NCI-H226 (cell line): ENCODE measurements at regions not wholly inside any gene's neighbourhood (a gene's known extent, or its start where the extent isn't known, plus 50 kb on each side); places are given as distances from the start of the nearest gene placed in this dataset.

ENCODE experiments used
- DNase-seq: peaks from one replicate; pipeline ENCODE4 v3.0.0-alpha.2; 2015

DNA sequence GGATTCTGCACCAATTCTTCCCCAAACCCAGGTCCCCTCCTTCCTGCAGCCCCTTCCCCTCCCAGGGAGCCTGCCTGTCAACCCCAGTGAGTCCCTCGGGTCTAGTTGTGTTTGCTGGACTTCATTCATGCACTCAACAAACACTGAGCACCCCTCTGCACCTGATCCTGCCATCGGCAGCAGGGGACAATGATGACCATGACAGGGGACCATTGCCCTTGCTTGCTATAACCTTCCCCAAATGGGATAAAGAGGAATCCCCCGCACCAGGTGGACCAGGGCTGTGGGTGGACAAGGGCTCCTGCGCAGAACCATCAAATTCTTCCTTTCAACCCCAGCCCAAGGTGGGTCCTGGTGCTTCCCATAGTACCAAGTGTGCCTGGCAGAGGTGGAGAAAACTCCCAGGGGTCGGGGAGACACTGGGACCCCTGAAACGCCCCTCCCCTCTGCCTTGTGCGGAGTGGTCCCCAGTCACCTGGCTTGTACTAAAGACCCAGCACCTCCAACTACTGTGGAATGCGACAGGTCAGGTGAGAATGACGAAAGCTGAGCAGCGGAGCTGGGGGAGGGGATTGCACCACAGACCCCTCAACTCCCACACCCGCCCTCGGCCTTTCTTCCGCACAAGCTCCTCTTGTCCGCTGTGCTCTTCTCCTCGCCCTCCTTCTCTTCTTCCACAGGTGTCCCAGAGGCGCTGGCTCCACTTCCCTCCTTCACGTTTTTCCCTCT lies 119.9 kb upstream of the ZNF217 start:
- no peak for DNase-seq

DNA sequence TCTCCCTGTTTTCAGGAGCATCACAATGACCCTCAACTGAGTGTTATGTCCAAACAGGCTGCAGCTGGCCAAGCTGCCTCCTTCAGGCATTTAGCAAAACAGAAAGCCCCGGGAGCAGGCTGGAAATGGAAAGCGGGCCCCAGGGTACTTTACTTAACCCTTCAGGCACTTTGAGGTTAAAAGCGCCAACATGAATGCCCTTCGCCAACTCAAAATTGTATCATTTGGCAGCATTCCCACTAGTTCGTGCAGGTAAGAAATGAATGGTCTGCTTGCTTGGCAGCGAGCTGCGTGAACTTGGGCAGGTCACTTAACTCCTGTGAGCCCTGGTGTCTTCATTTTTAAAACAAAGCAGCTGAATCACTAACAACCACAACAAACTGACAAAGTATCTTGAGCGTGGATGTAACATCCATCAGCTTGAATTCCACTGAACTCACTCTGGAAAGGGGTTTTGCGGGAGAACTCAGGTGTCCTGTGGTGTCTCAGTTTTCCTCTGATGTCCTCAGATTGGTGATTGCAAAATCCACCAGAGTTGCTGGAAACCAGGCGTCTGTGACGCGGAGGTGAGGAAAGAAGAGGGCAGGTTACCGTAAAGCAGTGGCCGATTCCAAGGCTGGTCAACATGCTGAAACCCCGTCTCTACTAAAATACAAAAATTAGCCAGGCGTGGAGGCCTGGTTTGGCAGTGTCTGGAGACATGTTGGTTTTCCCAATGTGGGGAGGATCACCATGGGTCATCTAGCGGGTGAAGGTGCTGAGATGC lies 118.8 kb upstream of the ZNF217 start:
- DNase-seq: no peak

DNA sequence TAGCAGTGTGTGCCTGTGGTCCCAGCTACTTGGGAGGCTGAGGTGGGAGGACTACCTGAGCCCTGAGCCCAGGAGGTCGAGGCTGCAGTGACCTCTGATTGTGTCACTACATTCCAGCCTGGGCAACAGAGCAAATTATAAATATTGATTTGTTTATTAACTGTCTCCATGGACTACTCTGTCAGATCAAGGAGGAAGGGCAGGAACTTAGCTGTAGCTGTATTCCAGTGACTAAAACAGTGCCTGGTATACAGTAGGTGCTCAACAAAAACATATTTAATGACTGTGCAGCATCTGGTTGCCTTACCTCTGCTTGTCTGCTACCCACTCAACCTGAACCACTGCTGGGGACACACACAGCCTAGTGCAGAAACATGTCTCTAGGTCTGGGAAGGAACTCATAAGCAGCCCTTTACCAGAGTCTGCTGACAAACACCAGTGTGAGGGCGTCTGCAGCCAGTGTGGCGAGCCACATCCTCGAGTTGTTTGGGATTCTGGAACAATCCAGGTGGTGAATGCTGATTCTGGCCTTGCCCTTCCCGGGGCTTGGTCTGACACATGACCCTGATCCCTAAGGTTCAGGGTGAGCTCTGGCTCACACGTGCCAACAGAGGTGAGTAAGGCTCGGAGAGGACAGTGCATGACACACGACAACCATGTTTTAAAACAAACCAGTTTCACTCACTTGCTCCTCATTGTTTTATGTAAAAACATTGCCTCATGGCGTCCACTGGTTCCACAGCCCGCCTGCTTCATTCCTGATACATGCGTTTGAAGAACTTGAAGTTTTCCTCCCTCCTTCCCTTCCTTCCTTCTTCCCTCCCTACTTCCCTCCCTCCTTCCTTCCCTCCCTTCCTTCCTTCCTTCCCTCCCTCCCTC lies 117.9 kb upstream of the ZNF217 start:
- DNase-seq: no peak

DNA sequence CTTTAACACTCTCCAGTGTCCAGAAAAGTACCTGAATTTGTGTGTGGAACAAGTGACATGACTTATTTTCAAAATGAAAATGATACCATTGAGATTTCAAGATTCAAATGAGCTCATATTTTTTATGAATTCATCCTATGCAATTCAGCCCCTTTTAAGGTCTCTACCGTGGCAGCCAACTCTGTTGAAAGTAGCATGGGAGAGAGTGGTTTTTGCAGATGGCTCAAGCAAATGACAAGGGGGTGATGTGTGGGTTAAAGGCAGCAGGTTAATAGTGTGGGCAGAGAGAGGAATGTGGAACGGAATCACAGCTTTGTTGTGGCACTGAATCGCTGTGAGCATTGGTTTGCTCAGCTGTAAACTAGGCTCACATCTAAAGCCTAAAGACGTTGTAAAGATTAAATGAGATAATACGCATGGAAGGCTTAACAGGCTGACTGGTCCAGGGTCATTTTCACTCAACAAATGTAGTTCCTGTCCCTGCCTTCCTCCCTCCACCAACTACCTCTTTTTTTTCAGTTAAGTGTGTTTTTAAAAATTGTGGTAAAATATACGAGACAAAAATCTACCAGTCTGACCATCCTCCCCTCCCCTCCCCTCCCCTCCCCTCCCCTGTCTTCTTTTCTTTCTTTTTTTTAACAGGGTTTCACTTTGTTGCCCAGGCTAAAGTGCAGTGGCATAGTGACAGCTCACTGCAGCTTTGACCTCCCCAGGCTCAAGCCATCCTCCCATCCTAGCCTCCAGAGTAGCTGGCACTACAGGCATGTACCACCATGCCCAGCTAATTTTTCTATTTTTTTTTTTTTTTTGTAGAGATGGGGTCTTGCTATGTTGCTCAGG lies 114.7 kb upstream of the ZNF217 start:
- no peak for DNase-seq

DNA sequence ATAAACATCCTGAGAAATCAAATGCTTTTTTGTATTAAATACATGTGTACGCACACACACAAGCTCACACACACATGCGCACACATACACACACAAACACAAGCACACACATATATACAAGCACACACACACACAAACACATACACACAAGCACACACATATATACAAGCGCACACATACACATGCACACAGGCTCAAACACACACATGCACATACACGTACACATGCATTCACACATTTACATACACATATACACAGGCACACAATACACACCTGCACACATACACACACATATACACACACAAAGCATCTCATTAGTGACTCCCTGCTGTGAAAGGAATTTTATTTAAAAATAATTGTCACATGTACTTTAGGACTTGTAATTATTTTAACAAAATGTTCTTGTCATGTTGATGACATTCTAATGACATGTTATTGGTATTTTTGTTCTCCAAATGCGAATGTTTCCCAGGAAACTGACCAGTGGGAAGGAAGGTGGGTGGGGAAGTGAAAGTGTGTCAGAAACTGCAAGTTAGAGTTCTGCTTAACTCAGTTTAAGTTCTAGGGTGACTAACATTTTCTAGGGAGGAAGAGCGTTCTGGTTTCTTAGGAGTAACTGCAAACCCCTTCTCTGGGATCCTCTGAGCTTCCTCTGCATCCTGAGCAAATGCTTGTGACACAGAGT lies 113.9 kb upstream of the ZNF217 start:
- DNase-seq: no peak

DNA sequence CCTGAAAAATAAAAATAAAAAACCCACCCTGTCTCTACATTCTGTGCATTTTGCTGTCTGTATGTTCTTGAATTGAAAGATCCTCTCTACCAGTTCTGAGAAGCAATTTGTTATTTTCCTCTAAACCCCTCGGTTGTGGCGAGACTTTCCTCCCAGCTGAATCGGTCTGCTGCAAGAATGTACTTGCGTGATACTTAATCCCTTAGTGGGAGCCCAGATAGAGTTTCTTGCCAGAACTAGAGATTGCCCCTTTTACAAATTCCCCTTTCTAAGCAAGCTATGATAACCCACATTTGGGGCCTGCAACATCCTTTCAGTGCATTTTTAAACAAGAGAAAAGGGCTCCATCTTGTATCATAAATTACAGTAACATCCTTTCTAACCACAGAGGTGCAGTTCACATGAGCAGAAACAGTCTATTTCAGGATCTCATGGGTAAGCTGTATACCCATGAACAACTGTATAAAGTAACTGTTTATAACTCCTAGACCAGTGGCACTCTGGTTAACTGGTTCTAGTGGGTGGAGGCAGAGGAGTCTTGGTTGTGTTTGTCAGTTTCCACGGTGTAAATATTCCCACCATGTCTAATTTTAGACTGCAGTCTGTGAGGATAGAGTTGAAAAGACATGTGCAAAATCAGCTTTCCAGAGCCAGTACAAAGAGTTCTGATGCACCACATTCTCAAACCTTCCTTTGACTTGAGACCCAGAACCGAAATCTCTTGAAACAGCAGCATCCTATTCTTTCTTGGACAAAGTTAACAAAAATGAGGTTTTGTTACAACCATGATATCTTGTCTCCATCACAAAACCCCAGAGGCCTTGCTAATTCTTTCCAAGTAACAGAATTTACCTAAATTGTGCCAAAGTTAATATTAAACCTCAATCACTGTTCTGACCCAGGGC lies 113.1 kb upstream of the ZNF217 start:
- no peak for DNase-seq

- no peak for DNase-seq
Measured at GRCh38 chr20:53706008-53706465, 112.4 kb upstream of the ZNF217 start.

GRCh38 chr20:53702617-53703016 lies 109.0 kb upstream of the ZNF217 start:
- DNase-seq: no peak

GRCh38 chr20:53699906-53700305 lies 106.3 kb upstream of the ZNF217 start:
- no peak for DNase-seq

DNA sequence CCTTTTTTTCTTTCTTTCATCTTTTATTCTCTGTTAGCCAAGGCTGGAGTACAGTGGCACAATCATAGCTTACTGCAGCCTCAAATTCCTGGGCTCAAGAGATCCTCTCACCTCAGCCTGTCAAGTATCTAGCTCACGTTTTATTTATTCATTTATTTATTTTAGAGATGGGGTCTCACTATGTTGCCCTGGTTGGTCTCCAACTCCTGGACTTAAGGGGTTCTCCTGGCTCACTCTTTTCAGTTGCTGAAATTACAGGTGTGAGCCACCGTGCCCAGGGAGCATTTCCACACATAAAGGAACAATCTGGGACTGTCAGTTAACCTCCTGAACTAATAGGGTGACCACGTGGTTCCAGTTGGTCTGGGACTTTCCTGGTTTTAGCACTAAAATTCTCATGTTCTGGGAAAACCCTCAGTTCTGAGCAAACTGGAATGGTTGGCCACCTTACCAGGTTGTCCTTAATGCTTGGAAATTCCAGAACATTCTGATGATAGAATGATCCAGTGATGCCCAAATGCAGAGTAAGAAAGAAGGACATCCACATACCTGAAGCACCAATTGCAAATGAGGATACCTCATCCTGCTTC lies 105.5 kb upstream of the ZNF217 start:
- DNase-seq: no peak

GRCh38 chr20:53698371-53698978 lies 104.8 kb upstream of the ZNF217 start:
- no peak for DNase-seq

DNA sequence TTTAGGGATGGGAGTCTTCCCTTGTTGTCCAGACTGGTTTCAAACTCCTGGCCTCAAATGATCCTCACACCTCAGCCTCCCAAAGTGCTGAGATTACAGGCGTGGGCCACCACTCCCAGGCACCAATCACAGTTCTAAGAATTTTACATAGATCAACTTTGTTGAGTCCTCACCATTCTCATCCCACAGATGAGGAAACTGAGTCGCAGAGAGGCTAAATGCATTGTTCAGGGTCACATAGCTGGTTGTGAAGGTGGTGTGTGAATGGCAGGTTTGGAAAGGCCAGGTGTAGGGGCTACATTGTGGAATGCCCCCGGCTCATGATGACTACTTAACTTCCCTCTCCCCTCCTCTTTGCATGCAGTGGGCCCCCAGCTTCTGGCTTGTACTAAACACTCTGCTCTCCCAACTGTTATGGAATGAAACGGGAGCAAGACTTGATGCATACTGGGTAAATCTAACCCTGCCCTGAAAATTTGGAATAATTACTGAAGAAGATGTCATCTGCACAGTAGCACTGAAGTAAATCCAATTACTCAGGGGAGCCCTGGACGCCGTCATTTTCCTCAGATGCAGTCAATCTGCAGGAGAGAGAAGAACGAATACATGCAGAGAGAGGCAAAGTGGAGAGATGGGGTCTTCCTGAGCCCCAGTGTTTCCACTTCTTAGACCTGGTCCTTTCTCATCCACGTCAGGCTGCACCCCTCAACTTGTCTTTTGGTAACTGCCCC lies 102.3 kb upstream of the ZNF217 start:
- no peak for DNase-seq

DNA sequence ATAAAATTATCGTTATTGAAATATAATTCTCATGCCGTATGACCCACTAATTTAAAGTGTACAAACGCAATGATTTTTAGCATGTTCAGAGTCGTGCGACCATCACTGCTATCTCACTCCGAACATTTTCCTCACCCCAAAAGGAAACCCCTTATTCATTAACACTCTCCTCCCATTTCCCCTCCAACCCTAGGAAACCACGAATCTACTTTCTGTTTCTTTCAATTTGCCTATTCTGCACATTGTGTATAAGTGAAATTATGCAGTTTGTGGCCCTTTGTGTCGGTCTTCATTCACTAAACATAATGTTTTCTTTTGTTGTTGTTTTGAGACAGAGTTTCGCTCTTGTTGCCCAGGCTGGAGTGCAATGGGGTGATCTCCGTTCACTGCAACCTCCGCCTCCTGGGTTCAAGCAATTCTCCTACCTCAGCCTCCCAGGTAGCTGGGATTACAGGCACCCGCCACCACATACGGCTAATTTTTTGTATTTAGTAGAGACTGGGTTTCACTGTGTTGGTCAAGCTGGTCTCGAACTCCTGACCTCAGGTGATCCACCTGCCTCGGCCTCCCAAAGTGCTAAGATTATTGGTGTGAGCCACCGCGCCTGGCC lies 99.7 kb upstream of the ZNF217 start:
- no peak for DNase-seq

DNA sequence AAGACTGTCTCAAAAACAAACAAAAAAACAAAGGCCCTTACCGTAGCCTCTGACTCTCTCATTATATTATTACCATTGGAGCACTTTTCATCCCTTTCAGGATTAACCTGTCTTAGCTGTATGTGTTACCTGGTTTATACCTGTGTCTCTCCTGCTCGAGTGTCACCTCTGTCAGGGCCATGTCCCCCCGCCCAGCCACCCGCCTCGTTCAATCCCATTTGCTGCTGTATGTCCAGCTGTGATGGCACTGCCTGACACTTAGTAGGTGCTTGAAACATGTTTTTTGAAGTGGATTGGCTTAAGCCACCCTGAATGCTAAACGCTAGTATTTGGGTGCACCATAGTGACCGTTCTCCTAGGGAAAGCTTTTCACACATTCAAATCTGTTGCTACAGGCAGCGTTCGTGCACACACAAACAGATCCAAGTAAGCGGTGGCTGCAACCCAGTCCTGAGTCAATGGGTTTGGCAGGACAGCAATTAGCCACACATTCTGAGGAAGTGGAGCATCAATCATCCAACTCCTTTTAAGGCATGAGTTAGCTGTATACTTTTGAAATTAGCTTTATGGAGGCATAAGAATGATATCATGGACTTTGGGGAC lies 98.9 kb upstream of the ZNF217 start:
- DNase-seq: peak; percentile 28

- DNase-seq: no peak
Measured at GRCh38 chr20:53691811-53692192, 98.2 kb upstream of the ZNF217 start.

GRCh38 chr20:53691060-53691810 lies 97.6 kb upstream of the ZNF217 start:
- no peak for DNase-seq

- DNase-seq: no peak
Measured at GRCh38 chr20:53688085-53688484, 94.4 kb upstream of the ZNF217 start.
